BE2C (cell line): ENCODE measurements at regions not wholly inside any gene's neighbourhood (a gene's known extent, or its start where the extent isn't known, plus 50 kb on each side); places are given as distances from the start of the nearest gene placed in this dataset.

Experiments used
- DNase-seq: peaks from one replicate; pipeline ENCODE4 v3.0.0-alpha.2; 2020
- H3K27me3 ChIP-seq: fragments of 250-450 bp; sonication (Bioruptor Pico); 2 replicates; pipeline ENCODE4 v1.5.1; 2020; ENCODE audit warnings: mild to moderate bottlenecking
- H3K36me3 ChIP-seq: fragments of 250-450 bp; sonication (Bioruptor Pico); 2 replicates; pipeline ENCODE4 v1.5.1; 2020; ENCODE audit warnings: mild to moderate bottlenecking
- H3K4me1 ChIP-seq: fragments of 250-450 bp; sonication (Bioruptor Pico); 2 replicates; pipeline ENCODE4 v1.5.1; 2020
- H3K4me3 ChIP-seq: 2 replicates; pipeline ENCODE4 v1.5.1; 2011; ENCODE audit warnings: low read depth, low read length
- H3K9me3 ChIP-seq: fragments of 250-450 bp; sonication (Bioruptor Pico); 2 replicates; pipeline ENCODE4 v1.5.1; 2020
- CTCF ChIP-seq: IDR thresholded peaks from 2 replicates; pipeline ENCODE4 v1.5.1; 2012; ENCODE audit warnings: mild to moderate bottlenecking, low read depth, low read length

DNA sequence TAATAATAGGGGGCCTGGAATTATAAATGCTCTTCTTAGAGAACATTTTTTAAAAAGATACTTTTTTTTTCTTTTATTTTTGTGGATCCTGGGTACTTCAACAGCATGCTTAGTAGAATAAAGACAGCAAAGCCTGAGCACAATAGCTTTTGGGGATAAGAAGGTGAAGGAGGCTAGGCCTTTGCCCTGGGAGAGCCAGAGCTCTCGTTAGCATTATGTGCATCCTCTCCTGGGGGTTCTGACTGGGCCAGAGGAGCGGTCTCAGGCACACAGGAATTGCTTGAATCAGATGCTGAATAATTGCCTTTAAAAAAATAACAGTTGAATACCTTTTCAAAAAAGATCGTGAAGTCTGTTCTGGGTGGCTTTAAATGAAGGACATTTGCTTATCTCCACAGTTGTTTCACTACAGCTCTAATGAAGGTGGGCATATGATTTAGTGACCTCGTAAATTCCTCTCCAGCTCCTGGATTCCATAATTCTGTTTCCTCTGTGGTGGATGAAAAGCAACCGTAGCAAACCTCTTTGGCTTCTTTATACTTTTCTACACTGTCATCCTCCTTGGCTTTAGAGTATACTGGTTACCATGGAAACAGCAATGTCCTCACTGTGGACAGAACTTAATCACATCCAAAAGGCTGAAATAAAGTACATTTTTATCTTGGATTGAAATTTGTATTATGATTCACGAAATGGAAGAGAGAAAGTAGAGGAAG is 133.8 kb downstream of the MAIP1 start:
- DNase-seq, result no peak
- TF ChIP-seq CTCF, result no peak
- H3K36me3 ChIP-seq, result no peaks in the 10 kb centered on the region
- no peaks in the 10 kb centered on the region for H3K27me3 ChIP-seq
- H3K4me1 ChIP-seq, result no peaks in the 10 kb centered on the region
- no peaks in the 10 kb centered on the region for H3K9me3 ChIP-seq
- H3K4me3 ChIP-seq, result no peak overlapping the region

DNA sequence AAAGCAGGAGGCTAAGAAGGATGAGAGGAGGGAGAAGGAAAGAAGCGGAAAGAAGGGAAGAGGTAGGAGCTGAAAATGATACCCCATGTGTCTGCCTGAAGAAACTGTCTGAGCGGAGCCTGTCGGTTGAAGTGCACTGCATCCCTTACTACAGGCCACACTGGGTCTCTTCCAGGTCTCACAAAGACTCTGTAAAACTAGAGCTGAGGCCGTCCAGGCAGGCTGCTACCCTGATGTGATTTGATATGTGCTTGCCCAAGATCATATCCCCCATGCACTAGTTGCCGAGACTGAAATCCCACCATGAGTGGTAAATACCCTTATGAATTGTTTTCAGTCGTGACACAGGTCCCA is 134.4 kb downstream of the MAIP1 start:
- H3K9me3 ChIP-seq, result no peaks in the 10 kb centered on the region
- H3K4me3 ChIP-seq, result no peak overlapping the region
- H3K36me3 ChIP-seq, result no peaks in the 10 kb centered on the region
- H3K27me3 ChIP-seq, result no peaks in the 10 kb centered on the region
- DNase-seq, result no peak
- TF ChIP-seq CTCF, result no peak
- no peaks in the 10 kb centered on the region; the same call in 1 of the 2 replicates for H3K4me1 ChIP-seq

DNA sequence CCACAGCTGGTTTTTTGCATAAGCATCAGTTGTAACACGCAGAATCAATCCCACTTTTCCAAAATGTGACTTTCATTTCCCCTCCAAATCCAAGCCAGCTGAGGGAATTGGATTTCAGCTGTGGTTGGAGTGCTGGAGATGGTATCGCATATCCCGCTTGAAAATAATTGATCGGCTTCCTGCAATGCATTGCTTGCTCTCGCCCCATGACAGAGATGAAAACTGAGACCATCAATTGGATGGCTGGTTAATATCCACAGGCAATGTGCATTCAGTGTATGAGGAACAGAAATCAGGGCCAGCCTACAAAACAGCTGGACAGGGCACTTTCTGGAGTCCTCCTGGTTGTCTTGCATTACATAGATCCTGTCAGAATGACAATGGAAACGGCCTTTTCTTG is 135.3 kb downstream of the MAIP1 start:
- no peaks in the 10 kb centered on the region for H3K36me3 ChIP-seq
- no peaks in the 10 kb centered on the region for H3K9me3 ChIP-seq
- TF ChIP-seq CTCF, result no peak

GRCh38 chr2:200091126-200091525 is 135.7 kb downstream of the MAIP1 start:
- Histone ChIP-seq H3K27me3 (no peaks in the 10 kb centered on the region), H3K4me1 (peaks cover 5% of the 10 kb centered on the region; the same call in 1 of the 2 replicates), H3K36me3 (no peaks in the 10 kb centered on the region), H3K4me3 (no peak overlapping the region), H3K9me3 (no peaks in the 10 kb centered on the region)
- DNase-seq, result no peak
- TF ChIP-seq CTCF, result no peak

More for the DNA sequence above, 135.3 kb downstream of the MAIP1 start:
- H3K4me3 ChIP-seq, result no peak overlapping the region
- no peak for DNase-seq
- peaks cover 5% of the 10 kb centered on the region; the same call in 1 of the 2 replicates for H3K4me1 ChIP-seq
- no peaks in the 10 kb centered on the region for H3K27me3 ChIP-seq

DNA sequence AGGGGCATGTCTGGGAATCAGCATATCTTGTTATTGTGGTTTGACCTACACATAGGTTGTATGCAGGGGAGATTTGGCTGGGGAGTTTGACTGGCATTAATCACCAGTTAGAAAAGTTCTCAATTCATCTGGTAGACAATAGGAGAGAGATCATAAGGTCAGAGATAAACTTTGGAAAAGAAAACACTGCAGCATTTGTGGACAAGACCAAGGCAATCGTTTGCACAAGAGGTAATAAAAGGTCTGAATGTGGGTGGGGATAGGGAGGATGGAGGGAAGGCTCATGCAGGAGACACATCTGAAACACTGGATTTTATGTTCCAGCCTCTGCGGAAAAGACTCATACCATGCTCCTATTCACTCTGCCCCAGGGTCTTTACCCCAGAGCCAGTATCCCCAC is 136.9 kb downstream of the MAIP1 start:
- Histone ChIP-seq H3K36me3 (no peaks in the 10 kb centered on the region), H3K27me3 (no peaks in the 10 kb centered on the region), H3K4me1 (peaks cover 5% of the 10 kb centered on the region; the same call in 1 of the 2 replicates), H3K9me3 (no peaks in the 10 kb centered on the region), H3K4me3 (no peak overlapping the region)
- TF ChIP-seq CTCF, result no peak
- DNase-seq, result no peak

DNA sequence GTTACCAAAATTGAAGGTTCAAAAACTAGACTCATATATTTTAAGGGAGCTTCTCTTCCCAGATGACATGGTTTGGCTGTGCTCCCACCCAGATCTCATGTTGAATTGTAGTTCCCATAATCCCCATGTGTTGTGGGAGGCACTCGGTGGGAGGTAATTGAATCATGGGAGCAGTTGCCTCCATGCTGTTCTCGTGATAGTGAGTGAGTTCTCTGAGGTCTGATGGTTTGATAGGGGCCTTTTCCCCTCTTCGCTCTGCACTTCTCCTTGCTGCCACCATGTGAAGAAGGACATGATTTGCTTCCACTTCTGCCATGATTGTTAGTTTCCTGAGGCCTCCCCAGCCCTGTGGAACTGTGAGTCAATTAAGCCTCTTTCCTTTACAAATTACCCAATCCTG is 140.1 kb downstream of the MAIP1 start:
- H3K9me3 ChIP-seq, result no peaks in the 10 kb centered on the region

More for the DNA sequence above, 140.1 kb downstream of the MAIP1 start:
- H3K4me3 ChIP-seq, result no peak overlapping the region
- TF ChIP-seq CTCF, result no peak
- H3K36me3 ChIP-seq, result no peaks in the 10 kb centered on the region
- DNase-seq, result peak; percentile 31
- no peaks in the 10 kb centered on the region for H3K27me3 ChIP-seq
- peaks cover 5% of the 10 kb centered on the region; the same call in 1 of the 2 replicates for H3K4me1 ChIP-seq
